Stimulated activated CD4-positive, alpha-beta T cell treated with anti-CD3 and anti-CD28 coated beads, Interleukin-12 subunit alpha, Interleukin-12 subunit beta, amount 100 ng/mL, for 48 hours (primary cell): ENCODE measurements at regions not wholly inside any gene's neighbourhood (a gene's known extent, or its start where the extent isn't known, plus 50 kb on each side); places are given as distances from the start of the nearest gene placed in this dataset.
"Not testable (repeated sequence)": the region's sequence is repeated elsewhere in the genome, so short reads cannot be mapped to it uniquely, and the experiment has no call there.

Experiments
- DNase-seq, 3 donors: peaks; one replicate each; pipeline ENCODE4 v3.0.0-alpha.2; 2020; ENCODE audit warnings: low read depth in 2 of 3, low spot score in 1 of 3

- DNase-seq = no peak
Observed at GRCh38 chr15:62406305-62406891, 241.3 kb upstream of the C2CD4B start.

- DNase-seq = no peak
Observed at GRCh38 chr15:62407216-62407615, 242.1 kb upstream of the C2CD4B start.

DNA sequence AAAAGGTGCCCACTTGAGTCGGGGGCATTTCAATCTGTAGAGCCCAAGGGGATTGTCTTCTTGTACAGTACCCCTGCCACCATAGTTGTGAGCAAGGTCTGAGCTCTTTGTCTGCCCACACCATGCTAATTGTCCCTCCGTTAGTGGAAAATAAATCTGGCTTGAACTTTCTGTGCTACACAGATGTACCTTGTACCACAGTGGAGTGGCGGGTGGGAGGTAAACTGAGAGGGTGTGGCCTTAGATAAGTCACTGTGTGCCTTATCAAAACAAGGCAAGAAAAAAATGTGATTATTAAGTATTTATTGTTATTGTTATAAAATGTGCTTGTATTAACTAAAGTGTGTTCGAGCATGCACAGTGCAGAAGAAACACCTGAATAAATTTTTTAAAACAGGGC, 242.9 kb upstream of the C2CD4B start:
- no peak for DNase-seq

DNA sequence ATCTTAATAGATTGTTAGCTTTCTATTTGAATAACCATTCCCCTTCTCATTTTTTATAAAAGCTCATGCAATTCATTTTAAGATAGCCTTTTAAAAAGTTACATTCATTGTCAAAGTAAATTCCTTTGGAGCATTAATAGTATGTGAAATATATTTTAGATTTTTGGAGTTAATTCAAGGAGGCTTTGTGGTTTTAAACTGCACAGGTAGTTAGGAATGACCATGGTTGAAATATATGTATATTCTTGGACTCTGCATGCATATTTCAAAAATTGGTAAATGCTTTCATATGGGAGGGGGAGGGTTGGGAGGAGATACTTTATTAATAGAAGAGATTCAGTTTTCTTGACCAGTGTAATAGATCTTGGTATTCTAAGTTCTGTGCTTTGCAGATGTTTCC, 244.4 kb upstream of the C2CD4B start:
- no peak for DNase-seq

DNA sequence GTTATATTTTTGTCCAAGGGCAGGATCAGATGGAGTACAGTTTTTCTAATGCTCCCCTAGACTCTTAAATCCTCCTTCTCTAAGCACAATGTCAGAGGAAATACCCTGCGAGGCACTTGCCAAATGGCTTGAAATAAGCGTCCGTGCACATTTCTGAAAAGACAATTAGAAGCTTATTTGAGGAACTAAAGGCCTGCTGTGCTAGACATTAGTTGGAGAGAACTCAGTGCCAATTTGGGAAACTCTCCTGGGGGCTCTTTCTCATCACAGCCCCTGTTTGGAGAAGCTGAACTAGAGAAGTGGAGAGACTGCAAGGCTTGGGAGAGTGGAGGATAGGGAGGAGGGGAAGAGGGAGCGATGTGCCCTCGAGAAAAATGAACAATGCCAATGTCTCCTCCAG, 247.6 kb upstream of the C2CD4B start:
- DNase-seq = no peak

DNA sequence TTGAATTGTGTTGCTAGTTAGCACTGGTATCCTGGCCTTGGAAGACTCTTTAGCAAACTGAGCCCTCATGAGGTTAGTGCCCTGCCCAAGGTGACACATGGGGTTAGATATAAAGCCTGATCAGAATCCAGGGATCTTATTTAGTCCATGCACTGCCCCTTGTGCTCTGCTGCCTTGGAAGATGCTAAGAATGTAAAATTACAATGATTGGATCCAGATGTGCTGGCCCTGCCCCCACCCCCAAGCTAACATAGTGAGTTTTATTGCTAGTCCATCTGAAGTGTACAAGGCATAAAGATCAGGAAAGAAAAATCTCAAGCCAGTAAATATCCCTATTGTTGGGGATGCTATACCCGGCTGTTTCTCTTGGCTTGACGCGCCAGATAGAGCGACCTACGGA, 248.1 kb upstream of the C2CD4B start:
- DNase-seq = no peak

DNA sequence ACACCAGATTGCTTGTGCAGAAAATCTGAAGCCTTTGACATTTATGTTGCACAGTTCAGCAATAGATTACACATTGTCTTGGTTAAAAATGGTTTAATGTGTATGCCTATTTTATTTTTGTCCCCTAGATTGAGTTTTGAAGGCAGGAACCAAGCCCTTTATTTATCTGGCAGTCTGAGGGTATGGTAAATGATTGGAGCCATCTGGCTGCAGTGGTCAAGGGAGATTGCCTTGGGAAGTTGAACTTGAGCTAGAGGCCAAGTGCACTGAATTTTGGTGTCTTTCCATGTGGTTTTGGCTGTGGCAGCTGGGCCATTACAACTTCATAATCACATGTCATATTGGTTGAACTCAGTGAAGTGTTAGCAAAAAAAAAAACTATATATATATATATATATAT, 248.7 kb upstream of the C2CD4B start:
- DNase-seq = no peak

DNA sequence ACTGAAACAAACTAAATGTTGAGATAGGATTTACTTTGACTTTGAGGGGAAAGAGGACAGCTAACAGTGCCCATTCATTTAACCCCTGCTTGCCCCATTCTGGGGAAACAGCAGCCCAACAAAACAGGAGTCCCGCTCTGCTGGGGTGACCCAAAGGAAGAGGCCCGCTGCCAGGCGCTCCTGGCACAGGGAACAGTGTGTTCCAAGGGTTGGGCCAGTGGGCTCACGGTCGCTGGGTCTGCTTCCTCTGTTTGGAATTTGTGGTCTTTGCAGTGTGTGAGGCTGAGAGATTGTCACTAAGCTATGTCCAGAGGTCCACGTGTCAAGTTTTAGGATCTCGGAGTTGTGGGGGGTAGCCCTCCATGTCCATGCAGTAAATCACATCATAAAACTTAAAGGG, 250.4 kb upstream of the C2CD4B start:
- no peak for DNase-seq

DNA sequence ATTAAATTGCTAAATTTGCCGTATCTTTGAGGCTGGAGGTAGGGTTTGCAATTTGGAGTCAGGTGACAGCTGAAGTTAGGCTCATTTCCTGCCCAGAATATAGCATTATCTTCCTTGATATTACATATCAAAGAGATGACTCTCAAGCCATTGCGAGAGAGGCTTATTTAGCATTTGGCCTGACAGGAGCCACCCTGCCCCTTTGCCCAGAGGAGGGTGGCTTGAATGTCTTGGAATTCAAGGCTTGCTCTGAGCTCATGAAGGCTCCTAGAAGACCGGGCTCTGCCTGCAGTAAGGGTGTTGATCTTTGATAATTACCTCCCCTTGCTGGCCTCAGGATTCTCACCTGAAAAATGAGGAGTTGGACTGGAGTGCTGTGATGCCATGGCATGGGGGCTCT, 251.4 kb upstream of the C2CD4B start:
- DNase-seq = no peak

- DNase-seq = no peak
Observed at GRCh38 chr15:62417439-62417838, 252.4 kb upstream of the C2CD4B start.

- DNase-seq = not testable (repeated sequence)
Observed at GRCh38 chr15:62418496-62418895, 253.4 kb upstream of the C2CD4B start.

DNA sequence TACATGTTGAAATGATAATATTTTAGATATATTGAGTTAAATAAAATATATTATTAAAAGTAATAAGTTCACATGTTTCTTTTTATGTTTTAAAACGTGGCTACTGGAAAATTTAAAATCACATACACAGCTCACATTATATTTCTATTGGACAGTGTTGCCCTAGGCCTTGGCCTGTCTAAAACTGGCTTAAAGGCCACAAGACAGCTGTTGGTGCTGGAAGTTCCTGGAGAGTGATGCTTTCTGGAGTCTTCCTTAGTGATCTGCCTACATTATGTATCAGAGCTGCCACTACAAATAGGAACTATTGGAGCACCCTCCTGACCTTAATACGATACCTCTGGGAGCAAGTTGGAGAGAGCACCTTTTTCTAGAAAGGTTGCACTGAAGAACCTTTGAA, 254.1 kb upstream of the C2CD4B start:
- no peak for DNase-seq

- not testable (repeated sequence) for DNase-seq
Observed at GRCh38 chr15:62420371-62420770, 255.3 kb upstream of the C2CD4B start.

DNA sequence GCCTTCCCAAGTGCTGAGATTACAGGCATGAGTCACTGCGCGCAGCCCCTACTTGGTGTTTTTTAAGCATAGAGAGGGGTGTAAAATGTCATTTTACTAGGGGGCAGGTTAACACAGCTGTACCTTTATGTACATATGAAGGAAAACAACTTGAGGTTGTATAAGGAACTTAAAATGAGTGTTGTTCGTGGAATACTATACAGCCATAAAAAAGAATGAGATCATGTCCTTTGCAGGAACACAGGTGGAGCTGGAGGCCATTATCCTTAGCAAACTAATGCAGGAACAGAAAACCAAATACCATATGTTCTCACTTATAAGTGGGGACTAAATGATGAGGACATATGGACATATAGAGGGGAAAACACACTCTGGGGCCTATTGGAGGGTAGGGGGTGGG, 256.2 kb upstream of the C2CD4B start:
- no peak for DNase-seq

DNA sequence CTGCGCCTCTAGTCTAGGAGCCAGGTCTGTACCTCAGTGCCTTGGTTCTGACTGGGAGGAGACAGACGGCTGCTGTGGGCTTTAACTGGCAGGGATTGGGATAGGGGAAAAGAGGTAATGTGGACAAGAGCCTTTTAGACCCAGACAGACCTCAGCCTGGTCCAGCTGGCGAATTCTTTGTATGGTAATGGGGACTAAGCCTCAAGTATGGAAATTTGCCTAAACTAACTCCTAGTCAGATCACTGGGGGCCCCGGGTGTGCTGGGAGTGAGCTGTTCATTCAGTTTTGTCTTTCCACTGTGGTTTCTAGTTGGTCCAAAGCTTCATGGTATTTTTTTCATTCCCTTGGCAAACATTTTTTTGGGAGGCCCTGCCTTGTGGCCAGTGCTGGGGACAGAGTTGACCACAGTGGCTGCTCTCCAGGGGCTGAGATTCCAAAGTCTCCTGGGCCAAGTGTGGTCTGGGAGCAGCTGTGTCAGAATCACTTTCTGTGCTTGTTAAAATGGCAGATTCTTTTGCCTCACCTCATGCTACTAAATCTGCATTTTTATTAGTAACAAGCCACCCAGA, 261.4 kb upstream of the C2CD4B start:
- DNase-seq = no peak

GRCh38 chr15:62428259-62428658, 263.2 kb upstream of the C2CD4B start:
- no peak for DNase-seq

DNA sequence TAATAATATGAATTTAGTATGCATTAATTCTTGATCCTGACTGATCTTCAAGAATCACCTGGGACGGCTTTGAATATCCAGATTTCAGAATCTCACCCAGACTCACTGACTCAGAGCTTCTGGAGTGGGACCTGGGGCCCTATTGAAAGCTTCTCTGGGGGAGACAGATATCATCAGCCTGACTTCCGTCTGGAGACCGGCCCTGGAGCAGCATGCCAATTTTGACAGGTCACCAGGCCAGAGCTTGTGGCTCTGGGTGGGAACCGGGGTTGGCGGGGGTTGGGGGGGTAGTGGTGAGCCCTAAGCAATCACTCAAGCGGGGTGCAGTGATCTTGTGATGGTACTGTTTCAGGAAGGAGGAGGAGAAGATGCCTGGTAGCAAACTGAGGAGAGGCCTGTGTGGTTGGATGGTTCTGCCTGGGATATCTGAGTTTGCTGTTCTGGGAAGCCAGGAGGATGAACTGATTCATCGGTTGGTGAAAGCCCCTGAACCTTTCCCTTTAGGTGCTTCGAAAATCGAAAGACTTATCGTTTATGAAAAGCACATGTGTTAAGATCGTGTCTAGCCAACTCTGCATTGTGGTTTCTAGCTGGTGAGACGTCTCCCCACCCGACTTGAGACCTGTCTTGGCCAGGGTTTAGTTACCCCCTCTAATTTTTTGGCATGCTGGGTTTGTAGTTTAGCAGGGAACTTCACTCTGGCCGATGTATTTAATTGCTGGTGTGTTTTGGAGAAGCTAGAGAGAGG, 263.9 kb upstream of the C2CD4B start:
- no peak for DNase-seq

DNA sequence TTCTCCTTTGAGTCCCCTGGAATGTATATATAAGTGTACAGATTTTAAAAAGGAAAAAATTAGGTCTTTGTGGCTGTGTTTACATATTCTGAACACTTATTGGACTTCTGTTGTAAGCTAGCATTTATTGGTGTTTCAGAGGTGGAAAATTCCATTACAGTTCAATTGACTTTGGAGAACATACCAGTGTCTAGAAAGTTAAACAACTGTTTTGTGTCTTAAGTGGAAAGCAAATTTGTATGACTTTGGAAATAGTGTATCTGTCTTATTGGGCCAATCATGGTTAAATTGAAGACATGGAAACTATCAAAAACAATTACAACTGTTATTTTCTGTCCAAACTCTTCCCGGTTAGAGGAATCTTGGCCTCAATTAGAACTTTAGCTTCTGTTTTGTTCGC, 265.0 kb upstream of the C2CD4B start:
- no peak for DNase-seq

DNA sequence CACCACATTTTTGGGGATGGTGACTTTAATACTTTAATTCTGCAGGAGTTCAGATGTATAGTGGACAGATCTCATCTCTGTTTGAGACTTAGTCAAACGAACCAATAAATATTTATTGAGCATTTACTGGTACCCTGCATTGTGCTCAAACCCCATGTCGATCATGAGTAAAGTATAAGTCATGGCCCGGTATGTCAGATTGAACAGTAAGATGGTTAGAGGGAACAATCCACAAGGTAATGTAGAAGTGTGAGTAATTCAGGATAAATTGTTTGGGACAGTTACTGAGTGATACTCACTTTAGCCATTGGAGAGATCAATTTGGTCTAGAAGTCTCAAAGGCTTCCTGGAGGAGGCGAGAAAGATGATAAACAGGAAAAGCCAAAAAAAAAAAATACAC, 265.5 kb upstream of the C2CD4B start:
- DNase-seq = no peak

- no peak for DNase-seq
Observed at GRCh38 chr15:62431008-62431797, 266.1 kb upstream of the C2CD4B start.

DNA sequence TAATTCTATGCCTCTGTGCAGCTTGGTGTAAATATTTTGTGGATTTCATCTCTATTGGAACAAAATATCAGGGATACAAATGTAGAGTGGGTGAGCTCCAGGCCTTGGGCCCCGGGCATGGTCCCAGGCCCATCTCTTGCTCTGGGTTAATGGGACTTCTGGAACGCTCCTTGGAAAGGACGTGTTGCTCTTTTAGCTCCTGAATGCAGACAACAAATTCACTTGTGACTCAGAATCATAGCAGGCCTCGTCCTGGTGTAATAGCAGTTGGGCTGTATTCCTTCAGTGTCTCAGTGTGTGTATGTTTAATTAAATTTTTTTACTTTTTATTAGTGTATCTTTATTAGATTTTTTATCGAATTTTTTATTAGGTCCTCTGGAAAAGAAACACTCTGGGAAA, 266.7 kb upstream of the C2CD4B start:
- DNase-seq = no peak
